GM19463 (cell line): ENCODE measurements at regions not wholly inside any gene's neighbourhood (a gene's known extent, or its start where the extent isn't known, plus 50 kb on each side); places are given as distances from the start of the nearest gene placed in this dataset.
"Not testable (repeated sequence)": the region's sequence is repeated elsewhere in the genome, so short reads cannot be mapped to it uniquely, and the experiment has no call there.

Experiments used
- ATAC-seq: cut with Tn5 transposase; IDR thresholded peaks from one replicate; pipeline ENCODE4 v1.9.1; 2021; ENCODE audit warnings: mild to moderate bottlenecking, moderate library complexity; ENCODE audit not compliant: unreplicated experiment

DNA sequence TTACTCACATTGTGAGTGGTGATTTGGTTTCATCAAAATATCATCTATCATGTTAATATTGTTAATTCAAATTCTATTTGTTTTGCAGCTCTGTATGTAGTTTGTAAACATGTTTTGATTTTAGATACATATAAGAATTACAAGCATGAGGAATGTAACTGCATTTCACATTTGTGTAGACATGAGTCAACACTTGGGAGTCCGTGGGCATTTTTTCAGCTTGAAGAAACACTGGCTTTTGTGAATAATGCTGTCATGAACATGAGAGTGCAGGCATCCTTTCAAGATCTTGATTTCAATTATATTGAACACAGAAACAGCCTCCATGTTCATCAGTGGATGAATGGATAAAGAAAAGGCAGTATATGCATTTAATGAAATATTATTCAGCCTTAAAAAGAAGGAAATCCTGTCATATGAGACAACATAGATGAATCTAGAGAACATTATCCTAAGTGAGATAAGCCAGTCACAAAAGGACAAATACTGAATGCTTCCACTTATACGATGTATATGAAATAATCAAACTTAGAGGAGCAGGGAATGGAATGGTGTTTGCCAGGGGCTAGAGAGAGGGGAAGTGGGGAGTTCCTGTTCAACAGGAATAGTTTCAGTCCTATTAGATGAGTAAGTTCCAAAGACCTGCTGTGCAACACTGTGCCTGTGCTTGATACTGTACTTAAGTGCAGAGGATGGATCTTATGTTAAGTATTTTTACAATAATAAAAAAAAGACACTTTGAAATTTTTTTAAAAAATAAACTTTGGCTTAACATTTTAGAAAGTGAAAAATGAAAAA lies 194.9 kb downstream of the LRATD1 start:
- ATAC-seq, result no peak

- ATAC-seq, result no peak
Observed at GRCh38 chr2:14828223-14828622, 195.7 kb downstream of the LRATD1 start.

DNA sequence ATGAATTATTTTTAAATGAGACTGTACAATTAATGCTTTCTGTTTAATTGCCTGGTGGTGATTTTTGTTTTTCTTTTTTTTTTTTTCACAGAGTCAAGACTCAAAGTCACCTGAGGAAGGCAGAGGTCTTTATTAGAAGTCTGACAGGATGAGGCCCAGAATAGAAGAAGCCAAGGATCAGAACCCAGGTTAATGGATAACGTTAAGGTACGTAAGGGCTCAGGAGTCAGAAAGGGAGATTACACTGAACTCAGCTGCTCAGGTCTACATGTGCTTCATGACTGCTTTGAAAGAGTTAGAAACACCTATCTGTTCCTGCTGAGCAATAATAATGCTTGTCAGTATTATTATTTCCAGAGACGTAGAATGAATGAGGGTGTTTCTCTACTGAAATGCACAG lies 196.5 kb downstream of the LRATD1 start:
- no peak for ATAC-seq

- ATAC-seq, result no peak
Observed at GRCh38 chr2:14831458-14831857, 198.9 kb downstream of the LRATD1 start.

GRCh38 chr2:14843507-14844204 lies 211.1 kb downstream of the LRATD1 start:
- ATAC-seq, result no peak

DNA sequence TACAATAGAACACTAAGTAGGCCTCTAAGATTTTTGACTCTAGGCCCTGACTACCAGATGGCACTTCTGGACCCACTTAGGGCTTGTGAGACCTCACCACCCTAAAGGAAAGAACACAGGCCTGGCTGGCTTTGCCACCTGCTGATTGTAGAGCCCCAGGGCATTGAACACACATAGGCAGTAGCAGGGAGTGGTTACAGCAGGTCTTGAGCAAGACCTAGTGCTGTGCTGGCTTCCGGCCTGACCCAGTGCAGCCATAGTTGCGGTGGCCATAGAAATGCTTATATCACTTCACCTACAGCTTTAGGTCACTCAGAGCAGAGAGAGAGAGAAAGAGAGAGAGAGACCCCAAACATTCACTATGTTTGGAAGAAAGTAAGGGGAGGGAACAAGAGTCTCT lies 223.2 kb downstream of the LRATD1 start:
- ATAC-seq, result no peak

DNA sequence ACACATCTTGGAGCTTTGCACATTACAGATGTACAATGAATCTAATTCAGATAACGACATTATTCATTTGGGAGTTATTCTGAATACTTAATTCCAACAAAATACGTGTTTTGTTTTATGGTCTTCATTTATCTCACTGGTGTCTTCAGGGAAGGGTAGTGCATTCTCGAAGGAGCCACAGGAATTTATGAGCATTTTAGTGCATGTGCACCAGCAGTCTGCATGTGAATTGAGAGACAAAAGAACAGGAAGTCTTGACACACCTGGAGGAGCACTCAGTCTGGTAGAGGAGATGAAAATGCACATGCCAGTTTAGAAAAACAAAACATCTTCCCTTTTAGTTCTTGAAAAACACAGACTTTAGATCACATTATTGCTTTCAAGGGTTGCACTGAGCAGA lies 228.7 kb downstream of the LRATD1 start:
- ATAC-seq, result no peak

GRCh38 chr2:14866736-14867352 lies 234.3 kb downstream of the LRATD1 start:
- ATAC-seq, result no peak

DNA sequence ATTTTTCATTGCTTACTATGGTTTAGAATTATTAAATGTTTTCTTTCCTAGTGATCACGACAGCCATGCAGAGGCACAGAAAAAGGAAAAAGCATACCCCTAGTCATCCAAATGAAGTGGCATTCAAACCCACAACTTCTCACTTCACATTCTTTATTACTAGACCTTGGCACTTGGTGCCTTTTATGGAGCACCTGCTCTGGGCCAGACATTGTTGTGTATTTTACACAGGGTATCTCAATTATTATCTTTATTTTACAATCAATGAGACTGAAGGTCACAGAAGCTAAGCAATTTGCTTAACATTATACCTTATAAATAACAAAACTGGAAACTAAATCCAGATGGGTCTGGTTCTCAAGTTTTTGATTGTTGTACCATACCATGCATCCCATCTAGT lies 235.3 kb downstream of the LRATD1 start:
- ATAC-seq, result no peak

DNA sequence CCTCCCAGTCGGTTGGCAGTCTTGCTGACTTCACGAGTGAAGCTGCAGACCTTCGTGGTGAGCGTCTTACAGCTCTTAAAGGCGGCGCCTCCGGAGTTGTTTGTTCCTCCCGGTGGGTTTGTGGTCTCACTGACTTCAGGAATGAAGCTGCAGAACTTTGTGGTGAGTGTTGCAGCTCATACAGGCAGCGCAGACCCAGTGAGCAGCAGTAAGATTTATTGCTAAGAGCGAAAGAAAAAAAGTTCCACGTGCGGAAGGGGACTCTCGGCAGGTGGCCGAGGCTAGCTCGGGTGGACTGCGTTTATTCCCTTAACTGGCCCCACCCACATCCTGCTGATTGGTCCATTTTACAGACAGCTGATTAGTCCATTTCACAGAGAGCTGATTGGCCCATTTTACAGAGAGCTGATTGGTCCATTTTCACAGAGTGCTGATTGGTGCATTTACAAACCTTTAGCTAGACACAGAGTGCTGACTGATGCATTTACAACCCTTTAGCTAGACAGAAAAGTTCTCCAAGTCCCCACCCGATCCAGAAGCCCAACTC lies 240.3 kb downstream of the LRATD1 start:
- ATAC-seq, result no peak

GRCh38 chr2:14881651-14882327 lies 249.3 kb downstream of the LRATD1 start:
- no peak for ATAC-seq

DNA sequence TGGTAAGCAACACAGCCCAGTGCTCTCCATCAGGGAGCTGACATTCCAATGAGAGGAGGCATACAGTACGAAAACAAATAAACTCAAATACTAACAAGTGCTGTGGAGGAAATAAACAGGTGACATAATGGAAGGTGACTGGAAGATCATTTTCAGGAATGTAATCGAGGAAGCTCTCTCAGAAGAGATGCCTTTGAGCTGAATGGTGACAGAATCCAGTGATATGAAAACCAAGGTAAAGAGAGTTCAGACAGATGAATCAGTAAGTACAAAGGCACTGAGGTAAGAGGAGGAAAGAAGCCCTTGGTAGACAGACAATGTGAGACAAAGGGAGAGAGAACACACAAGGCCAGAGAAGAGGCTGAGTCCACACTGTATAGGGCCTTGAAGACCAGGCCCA lies 252.1 kb downstream of the LRATD1 start:
- ATAC-seq, result no peak

GRCh38 chr2:14891546-14891945 lies 259.0 kb downstream of the LRATD1 start:
- no peak for ATAC-seq

DNA sequence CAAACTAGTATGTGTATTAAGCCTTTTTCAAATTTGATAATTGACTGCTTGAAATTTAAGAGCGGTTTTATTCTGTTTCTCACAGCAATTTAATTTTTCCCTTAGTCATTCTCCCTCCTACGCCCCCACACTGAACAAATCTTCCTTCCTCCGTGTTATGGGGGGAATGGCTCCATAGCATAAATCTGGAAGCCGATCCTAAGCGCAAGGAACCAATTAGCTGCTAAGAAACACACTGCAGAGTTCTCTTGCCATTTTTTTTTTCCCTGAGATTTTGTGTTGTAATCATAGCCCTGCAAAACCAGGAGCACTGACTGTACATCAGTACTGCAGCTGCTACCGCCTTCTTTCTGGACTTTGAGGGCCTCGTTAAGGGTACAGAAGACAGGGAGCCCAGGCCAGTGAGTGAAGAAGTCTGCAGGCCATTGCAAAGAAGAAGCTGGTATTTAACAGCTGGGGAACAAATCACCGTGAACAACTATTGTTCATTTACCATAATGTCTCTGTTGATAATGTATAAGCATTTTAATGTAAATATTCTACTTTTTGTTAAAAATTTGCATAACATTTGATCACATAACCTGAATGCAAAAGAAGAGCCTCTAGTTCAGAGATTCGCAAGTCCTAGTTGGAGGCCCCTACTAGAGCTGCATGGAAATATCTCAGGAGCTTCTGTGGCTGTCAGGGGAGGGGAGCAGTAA lies 264.0 kb downstream of the LRATD1 start:
- ATAC-seq, result no peak

- ATAC-seq, result no peak
Observed at GRCh38 chr2:14899621-14900414, 267.3 kb downstream of the LRATD1 start.

DNA sequence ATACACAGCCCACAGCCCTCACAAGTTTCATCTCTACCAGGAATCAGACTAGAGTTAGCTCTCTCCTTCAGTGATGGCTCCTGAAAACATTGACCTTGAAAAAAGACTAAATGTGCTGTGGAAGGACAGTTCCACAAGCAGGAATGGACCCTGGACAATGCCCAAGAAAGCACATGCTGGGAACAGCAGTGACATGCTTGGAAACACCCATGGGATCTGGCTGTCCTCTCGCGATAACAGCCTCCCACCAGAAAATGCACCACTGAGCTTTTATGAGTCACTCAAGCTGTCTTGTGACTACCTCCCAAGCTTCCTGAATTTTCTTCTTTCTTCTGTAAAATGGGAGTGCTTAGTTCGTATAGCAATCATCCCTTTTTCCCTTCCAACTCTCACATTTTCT lies 269.2 kb downstream of the LRATD1 start:
- ATAC-seq, result no peak

DNA sequence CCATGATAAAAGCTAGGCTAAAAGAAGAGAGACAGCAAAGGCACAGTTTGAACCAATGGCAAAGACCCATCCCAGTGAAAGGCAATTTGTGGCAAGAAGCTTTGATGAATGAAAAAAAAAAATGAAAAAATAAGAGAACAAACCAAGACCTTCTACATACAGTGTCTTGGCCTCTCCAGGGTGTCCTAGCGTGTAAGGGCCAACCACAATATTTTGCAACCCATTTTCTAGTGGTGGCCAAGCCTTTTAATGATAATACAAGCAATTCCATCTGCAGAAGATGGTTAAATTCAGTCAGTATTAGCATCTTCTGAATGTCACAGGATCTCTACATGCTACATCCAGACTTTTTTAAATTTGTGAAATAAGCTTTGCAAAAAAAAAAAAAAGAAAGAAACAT lies 270.4 kb downstream of the LRATD1 start:
- ATAC-seq, result no peak

GRCh38 chr2:14903709-14904374 lies 271.3 kb downstream of the LRATD1 start:
- peak; percentile 99 for ATAC-seq

DNA sequence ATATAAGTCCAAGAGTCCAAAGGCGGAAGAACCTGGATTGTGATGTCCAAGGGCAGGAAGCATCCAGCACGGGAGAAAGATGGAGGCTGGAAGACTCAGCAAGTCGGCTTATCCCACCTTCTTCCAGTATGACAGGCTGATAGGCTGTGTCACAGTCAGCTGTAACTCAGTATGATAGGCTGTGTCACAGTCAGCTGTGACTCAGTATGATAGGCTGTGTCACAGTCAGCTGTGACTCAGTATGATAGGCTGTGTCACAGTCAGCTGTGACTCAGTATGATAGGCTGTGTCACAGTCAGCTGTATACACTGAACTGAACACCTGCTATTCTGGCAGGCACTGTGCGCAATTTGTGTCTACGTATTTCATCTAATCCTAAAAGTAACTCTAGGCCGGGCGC lies 271.9 kb downstream of the LRATD1 start:
- ATAC-seq, result not testable (repeated sequence)
